IPS DF 6.9 (cell line): ENCODE measurements at regions not wholly inside any gene's neighbourhood (a gene's known extent, or its start where the extent isn't known, plus 50 kb on each side); places are given as distances from the start of the nearest gene placed in this dataset.

Experiments used
- DNase-seq: peaks from one replicate; pipeline ENCODE4 v3.0.0-alpha.2; 2013; ENCODE audit warnings: low read depth, low spot score
- H3K27ac ChIP-seq: one replicate; pipeline ENCODE4 v1.5.1; 2013; ENCODE audit warnings: low read length, control low read depth
- H3K27me3 ChIP-seq: 2 replicates; pipeline ENCODE4 v1.6.1; 2013; ENCODE audit warnings: mild to moderate bottlenecking, low read length; ENCODE audit not compliant: control insufficient read depth, insufficient read depth
- H3K36me3 ChIP-seq: 2 replicates; pipeline ENCODE4 v1.6.1; 2013; ENCODE audit warnings: low read length; ENCODE audit not compliant: control insufficient read depth, insufficient read depth
- H3K4me1 ChIP-seq: 2 replicates; pipeline ENCODE4 v1.6.1; 2013; ENCODE audit warnings: low read length; ENCODE audit not compliant: control insufficient read depth, insufficient read depth
- H3K4me3 ChIP-seq: 2 replicates; pipeline ENCODE4 v1.5.1; 2013; ENCODE audit warnings: mild to moderate bottlenecking, low read length
- H3K9me3 ChIP-seq: 2 replicates; pipeline ENCODE4 v1.6.1; 2013; ENCODE audit warnings: low read length, inconsistent platforms; ENCODE audit not compliant: control insufficient read depth, insufficient read depth
- WGBS: extraction: QIAGEN DNeasy Blood & Tissue Kit; methylation state at CpG from one replicate; pipeline ENCODE4 v1.1.7; 2013; ENCODE audit warnings: mixed read lengths, missing lambda C conversion rate; ENCODE audit not compliant: insufficient read length, insufficient coverage; 5-methylcytosine and 5-hydroxymethylcytosine counted together

GRCh38 chr9:82295181-82295580 lies 306.6 kb downstream of the SPATA31D1 start:
- H3K9me3 ChIP-seq: no peaks in the 10 kb centered on the region
- H3K4me1 ChIP-seq: no peaks in the 10 kb centered on the region
- H3K4me3 ChIP-seq: no peak overlapping the region
- H3K27ac ChIP-seq: no peak overlapping the region
- no peaks in the 10 kb centered on the region for H3K27me3 ChIP-seq
- DNase-seq: no peak
- no peaks in the 10 kb centered on the region for H3K36me3 ChIP-seq
- no CpG with 5 or more reads among the region's 5 CpGs for WGBS

- no peak for DNase-seq
- H3K4me3 ChIP-seq: no peak overlapping the region
- no peaks in the 10 kb centered on the region for H3K27me3 ChIP-seq
- no peaks in the 10 kb centered on the region for H3K9me3 ChIP-seq
- no peak overlapping the region for H3K27ac ChIP-seq
- H3K36me3 ChIP-seq: no peaks in the 10 kb centered on the region
- no peaks in the 10 kb centered on the region for H3K4me1 ChIP-seq
Measured at GRCh38 chr9:82299870-82300269, 311.3 kb downstream of the SPATA31D1 start.

GRCh38 chr9:82302968-82303655 lies 314.5 kb downstream of the SPATA31D1 start:
- no peak for DNase-seq
- no peak overlapping the region for H3K27ac ChIP-seq
- no CpG with 5 or more reads among the region's 5 CpGs for WGBS
- H3K36me3 ChIP-seq: no peaks in the 10 kb centered on the region
- H3K27me3 ChIP-seq: no peaks in the 10 kb centered on the region
- no peak overlapping the region for H3K4me3 ChIP-seq
- no peaks in the 10 kb centered on the region for H3K4me1 ChIP-seq
- no peaks in the 10 kb centered on the region for H3K9me3 ChIP-seq

- Histone ChIP-seq H3K27me3 (no peaks in the 10 kb centered on the region), H3K4me1 (no peaks in the 10 kb centered on the region), H3K9me3 (no peaks in the 10 kb centered on the region), H3K27ac (no peak overlapping the region), H3K4me3 (no peak overlapping the region), H3K36me3 (no peaks in the 10 kb centered on the region)
- no peak for DNase-seq
- no CpG with 5 or more reads among the region's 3 CpGs for WGBS
Measured at GRCh38 chr9:82308836-82309235, 320.3 kb downstream of the SPATA31D1 start.

DNA sequence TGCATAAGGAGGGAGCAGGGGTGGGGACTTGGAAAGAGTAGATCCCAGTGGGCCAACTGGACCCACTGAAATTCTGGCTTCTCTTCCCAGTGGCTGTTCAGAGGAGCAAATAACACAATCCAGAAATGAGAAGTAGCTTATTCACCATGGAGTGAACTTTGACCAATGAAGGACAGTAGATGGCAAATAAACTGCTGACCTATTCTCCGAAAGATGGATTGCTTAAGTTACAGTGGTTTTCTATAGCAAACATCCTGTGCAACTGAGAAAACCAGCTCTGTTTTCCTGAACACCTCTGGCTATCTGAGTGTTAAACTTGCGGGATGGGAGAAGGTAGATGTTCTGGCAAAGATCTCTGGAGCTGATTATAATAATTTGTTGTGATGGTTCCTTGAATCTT lies 325.1 kb downstream of the SPATA31D1 start:
- WGBS: no CpG with 5 or more reads among the region's 2 CpGs
- Histone ChIP-seq H3K4me3 (no peak overlapping the region), H3K36me3 (no peaks in the 10 kb centered on the region), H3K4me1 (no peaks in the 10 kb centered on the region), H3K27ac (no peak overlapping the region), H3K9me3 (no peaks in the 10 kb centered on the region), H3K27me3 (no peaks in the 10 kb centered on the region)
- DNase-seq: no peak

DNA sequence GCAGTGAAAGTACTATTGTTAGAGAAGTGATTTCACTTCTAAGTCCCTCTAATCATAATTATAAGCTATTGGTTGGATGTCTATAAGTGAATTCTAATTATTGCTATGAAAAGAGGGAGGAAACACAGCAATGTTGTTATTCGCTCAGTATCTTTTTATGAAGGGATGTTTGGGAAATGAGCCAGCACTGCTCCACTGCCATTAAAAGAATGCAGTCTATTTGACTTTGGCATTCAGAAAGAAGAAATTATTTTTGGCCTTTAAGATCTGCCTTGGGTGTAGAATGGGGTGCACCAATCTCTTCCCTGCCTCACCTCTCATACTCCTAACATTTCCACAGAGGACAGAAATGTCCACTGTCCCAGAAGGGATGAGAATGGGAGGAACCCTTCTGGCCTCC lies 332.0 kb downstream of the SPATA31D1 start:
- WGBS: no CpG with 5 or more reads among the region's 1 CpG

DNA sequence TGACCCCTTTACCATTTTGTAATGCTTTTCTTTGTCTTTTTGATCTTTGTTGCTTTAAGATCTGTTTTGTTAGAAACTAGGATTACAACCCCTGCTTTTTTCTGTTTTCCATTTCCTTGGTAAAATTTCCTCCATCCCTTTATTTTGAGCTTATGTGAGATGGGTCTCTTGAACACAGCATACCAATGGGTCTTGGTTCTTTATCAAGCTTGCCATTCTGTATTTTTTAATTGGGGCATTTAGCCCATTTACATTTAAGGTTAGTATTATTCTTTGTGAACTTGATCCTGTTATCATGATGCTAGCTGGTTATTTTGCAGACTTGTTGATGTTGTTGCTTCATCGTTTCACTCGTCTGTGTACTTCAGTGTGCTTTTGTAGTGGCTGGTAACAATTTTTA lies 337.3 kb downstream of the SPATA31D1 start:
- no peaks in the 10 kb centered on the region for H3K36me3 ChIP-seq
- no peaks in the 10 kb centered on the region for H3K9me3 ChIP-seq
- WGBS: no CpG with 5 or more reads among the region's 2 CpGs
- H3K27me3 ChIP-seq: no peaks in the 10 kb centered on the region
- H3K27ac ChIP-seq: no peak overlapping the region
- H3K4me3 ChIP-seq: no peak overlapping the region
- H3K4me1 ChIP-seq: no peaks in the 10 kb centered on the region
- no peak for DNase-seq

More for the DNA sequence above, 332.0 kb downstream of the SPATA31D1 start:
- no peak for DNase-seq
- H3K27me3 ChIP-seq: no peaks in the 10 kb centered on the region
- no peaks in the 10 kb centered on the region for H3K36me3 ChIP-seq
- H3K27ac ChIP-seq: no peak overlapping the region
- no peaks in the 10 kb centered on the region for H3K4me1 ChIP-seq
- H3K9me3 ChIP-seq: no peaks in the 10 kb centered on the region
- H3K4me3 ChIP-seq: no peak overlapping the region

GRCh38 chr9:82327641-82328040 lies 339.1 kb downstream of the SPATA31D1 start:
- H3K27me3 ChIP-seq: no peaks in the 10 kb centered on the region
- WGBS: no CpG with 5 or more reads among the region's 2 CpGs
- H3K4me1 ChIP-seq: no peaks in the 10 kb centered on the region
- no peak for DNase-seq
- no peak overlapping the region for H3K27ac ChIP-seq
- no peaks in the 10 kb centered on the region for H3K36me3 ChIP-seq
- H3K9me3 ChIP-seq: no peaks in the 10 kb centered on the region
- H3K4me3 ChIP-seq: no peak overlapping the region

DNA sequence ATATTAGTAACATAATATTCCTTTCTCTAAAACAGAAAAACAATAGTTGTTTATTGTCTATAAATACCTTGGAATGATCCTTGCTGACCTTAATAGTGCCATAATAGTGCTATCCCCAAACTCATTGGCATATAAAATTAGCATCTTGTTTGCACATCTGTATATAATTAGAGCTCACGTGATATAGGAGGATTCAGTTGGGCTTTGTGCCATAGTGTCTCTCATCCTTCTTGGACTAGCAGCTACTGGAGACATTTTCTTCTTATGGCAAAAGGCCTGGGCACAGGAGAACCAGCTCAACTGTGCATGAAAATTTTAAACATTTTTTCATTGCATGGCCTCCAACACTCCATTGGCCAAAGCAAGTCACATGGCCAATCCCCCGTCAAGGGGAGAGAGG lies 342.5 kb downstream of the SPATA31D1 start:
- WGBS: no CpG with 5 or more reads among the region's 2 CpGs
- Histone ChIP-seq H3K9me3 (no peaks in the 10 kb centered on the region), H3K27me3 (no peaks in the 10 kb centered on the region), H3K36me3 (no peaks in the 10 kb centered on the region), H3K27ac (no peak overlapping the region), H3K4me3 (no peak overlapping the region), H3K4me1 (no peaks in the 10 kb centered on the region)
- DNase-seq: no peak

DNA sequence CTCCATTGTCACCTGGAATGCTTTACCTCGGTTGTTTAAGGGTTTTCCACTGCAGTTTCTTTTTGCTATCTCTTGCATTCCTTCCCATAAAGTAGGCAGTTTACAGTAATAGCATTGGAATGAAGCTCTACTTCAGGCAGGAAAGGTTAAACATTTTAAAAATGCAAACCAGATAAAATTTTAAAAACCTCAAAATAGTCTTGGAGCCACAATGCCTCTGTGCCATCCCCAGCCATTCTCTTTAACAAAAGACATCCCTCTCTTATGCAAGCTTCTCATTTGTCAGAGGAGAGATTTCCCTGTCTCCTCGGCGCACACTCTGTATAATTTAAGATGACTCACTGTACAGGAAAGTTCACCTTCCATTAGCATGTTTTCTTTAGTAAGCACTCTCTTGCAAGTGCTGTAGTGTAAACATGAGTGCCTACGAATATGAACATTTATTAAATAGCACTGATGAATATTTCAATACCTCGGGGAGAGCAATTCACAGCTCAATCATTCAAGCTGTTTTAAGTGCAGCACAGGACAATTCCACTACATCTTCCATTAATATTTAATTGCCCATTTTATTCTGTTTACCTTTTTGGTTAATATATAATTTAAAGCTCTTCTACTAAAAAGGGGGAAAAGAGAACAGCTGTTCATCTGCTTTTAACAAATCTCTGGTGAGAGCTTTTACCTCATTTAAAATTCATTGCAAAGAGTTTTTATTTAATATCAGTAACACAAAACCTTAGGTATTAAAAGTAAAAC lies 343.6 kb downstream of the SPATA31D1 start:
- no CpG with 5 or more reads among the region's 5 CpGs for WGBS
- no peaks in the 10 kb centered on the region for H3K4me1 ChIP-seq
- DNase-seq: no peak
- H3K9me3 ChIP-seq: no peaks in the 10 kb centered on the region
- no peak overlapping the region for H3K4me3 ChIP-seq
- no peaks in the 10 kb centered on the region for H3K27me3 ChIP-seq
- no peaks in the 10 kb centered on the region for H3K36me3 ChIP-seq
- no peak overlapping the region for H3K27ac ChIP-seq

- H3K4me3 ChIP-seq: no peak overlapping the region
- no peaks in the 10 kb centered on the region for H3K4me1 ChIP-seq
- H3K27ac ChIP-seq: no peak overlapping the region
- no peak for DNase-seq
- H3K27me3 ChIP-seq: no peaks in the 10 kb centered on the region
- H3K36me3 ChIP-seq: no peaks in the 10 kb centered on the region
- H3K9me3 ChIP-seq: no peaks in the 10 kb centered on the region
- WGBS: no CpG with 5 or more reads among the region's 6 CpGs
Measured at GRCh38 chr9:82332774-82333152, 344.2 kb downstream of the SPATA31D1 start.
